D721Med (cell line): ENCODE measurements at regions not wholly inside any gene's neighbourhood (a gene's known extent, or its start where the extent isn't known, plus 50 kb on each side); places are given as distances from the start of the nearest gene placed in this dataset.

ENCODE experiments used
- DNase-seq: peaks from one replicate; pipeline ENCODE4 v3.0.0; 2011; ENCODE audit warnings: low spot score; ENCODE audit not compliant: insufficient read length
- FAIRE-seq: peaks from 2 replicates; lab custom pipeline; 2011; peaks lifted over from hg19 to GRCh38; lab: Jason Lieb, UNC
- TF ChIP-seq, protein P1 (sequence below): IDR thresholded peaks from 2 replicates; pipeline ENCODE4 v1.5.1; 2012; ENCODE audit warnings: mild to moderate bottlenecking, control low read depth; ENCODE audit not compliant: insufficient read depth; ENCODE audit errors: missing control alignments

DNA sequence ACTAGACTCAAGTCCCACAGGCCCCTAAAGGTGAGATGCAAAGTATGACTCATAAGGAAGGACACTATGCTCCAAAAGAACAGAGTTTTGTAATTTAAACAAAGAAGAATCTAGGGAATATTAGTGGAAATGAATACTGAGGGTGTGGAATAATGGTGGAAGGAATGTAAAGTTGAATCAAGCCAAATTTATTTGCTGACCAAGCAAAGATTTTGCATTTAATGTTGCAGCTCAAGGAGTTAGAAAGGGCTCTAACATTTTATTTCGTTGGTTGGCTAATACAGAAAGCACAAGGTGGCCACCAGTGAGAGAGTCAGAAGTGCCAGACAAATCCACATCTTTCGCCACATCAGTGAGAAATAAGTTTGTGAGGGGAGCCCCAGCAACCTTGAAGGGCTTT, 550.3 kb downstream of the FOXG1 start:
- TF ChIP-seq, protein P1, sequence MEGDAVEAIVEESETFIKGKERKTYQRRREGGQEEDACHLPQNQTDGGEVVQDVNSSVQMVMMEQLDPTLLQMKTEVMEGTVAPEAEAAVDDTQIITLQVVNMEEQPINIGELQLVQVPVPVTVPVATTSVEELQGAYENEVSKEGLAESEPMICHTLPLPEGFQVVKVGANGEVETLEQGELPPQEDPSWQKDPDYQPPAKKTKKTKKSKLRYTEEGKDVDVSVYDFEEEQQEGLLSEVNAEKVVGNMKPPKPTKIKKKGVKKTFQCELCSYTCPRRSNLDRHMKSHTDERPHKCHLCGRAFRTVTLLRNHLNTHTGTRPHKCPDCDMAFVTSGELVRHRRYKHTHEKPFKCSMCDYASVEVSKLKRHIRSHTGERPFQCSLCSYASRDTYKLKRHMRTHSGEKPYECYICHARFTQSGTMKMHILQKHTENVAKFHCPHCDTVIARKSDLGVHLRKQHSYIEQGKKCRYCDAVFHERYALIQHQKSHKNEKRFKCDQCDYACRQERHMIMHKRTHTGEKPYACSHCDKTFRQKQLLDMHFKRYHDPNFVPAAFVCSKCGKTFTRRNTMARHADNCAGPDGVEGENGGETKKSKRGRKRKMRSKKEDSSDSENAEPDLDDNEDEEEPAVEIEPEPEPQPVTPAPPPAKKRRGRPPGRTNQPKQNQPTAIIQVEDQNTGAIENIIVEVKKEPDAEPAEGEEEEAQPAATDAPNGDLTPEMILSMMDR, result no peak
- no peak for DNase-seq
- no peak for FAIRE-seq

DNA sequence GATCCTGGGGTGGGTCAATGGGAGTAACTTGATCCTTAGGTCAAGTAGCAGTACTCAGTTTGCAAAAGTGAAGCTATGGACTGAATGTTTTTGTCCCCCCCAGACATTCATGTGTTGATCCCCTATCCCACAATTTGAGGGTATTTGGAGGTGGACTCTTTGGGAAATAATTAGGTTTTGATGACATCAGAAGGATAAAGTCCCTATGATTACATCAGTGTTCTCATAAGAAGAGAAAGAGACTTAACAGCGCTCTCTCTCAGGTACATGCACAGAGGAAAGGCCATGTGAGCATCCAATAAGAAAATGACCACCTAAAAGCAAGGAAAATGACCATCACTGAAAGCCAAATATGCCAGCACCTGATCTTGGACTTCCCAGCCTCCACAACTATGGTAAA, 550.8 kb downstream of the FOXG1 start:
- FAIRE-seq, result no peak
- DNase-seq, result no peak
- TF ChIP-seq, protein P1, result no peak

GRCh38 chr14:29320286-29320685, 553.7 kb downstream of the FOXG1 start:
- no peak for DNase-seq
- TF ChIP-seq, protein P1, result no peak
- FAIRE-seq, result no peak

- TF ChIP-seq, protein P1, result no peak
- DNase-seq (no peak), FAIRE-seq (no peak)
Observed at GRCh38 chr14:29321646-29322045, 555.1 kb downstream of the FOXG1 start.

DNA sequence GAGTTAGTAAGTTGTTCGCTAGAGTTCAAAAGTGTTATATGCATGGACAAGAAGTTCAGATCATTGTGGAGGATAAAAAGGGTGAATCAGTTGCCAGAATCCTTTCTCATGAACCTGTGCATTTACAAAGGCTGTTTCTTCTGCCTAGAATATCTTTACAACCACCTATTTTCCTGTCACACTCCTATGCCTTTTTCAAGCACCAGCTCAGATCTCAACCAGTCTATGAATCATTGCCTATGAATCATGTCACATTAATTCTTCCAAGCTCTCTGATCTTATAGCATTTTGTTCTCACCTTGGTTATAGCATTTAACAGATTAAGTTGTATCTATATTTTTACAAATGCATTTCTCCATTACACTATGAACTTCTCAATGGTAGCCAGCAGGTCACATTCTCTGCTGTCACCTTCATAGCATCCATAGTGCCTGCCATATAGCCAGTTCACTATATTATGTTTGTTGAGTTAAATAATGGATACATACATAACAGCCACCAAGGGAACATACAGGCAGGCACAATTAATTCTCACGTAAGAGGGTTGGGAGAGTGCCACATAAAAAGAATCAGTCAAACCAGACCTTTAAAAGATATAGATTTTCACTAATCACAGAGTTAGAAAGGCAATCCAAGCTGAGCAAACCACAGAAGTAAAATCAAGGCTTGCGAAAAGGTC, 573.0 kb downstream of the FOXG1 start:
- DNase-seq, result no peak
- TF ChIP-seq, protein P1, result no peak
- peak; percentile 38 for FAIRE-seq

DNA sequence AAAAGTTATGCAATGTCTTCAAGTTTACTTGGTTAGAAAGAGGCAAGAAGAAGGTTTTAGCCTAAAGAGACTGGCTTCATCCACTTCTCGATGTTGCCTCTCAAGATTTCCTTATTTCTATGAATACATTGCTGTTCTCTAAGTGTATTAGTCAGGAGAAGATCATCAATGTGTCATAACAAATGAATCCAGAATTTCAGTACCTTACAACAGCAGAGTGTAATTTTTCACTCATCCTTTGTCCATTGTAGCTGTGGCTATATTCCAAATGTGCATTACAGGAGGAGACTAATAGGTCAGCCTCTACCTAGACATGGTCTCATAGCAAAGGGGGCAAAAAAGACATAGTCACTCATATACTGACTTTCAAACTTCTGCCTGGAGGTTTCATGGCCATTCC, 579.1 kb downstream of the PRKD1 start:
- FAIRE-seq (no peak), DNase-seq (no peak)
- TF ChIP-seq, protein P1, result no peak

DNA sequence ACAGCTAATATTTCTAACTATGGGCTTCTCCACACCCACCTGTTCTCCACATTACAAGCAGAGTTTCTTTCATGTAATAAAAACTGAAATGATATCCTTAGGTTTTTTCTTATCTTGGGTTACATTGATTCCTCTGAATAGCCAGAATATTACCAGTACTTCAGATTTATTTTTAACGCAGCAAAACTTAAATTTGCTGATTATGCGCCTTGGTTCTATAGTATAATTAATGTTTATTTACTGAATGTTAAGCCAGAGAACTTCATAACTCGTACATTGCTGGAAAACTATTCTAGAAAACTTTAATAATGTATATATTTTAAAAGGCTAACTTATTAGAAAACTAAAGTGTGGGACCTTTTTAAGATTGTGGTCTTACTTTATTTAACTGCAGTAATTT, 577.2 kb downstream of the PRKD1 start:
- TF ChIP-seq, protein P1, result no peak
- FAIRE-seq (no peak), DNase-seq (no peak)
